Esophagus mucosa (tissue), 1 donor: ENCODE measurements at regions not wholly inside any gene's neighbourhood (a gene's known extent, or its start where the extent isn't known, plus 50 kb on each side); places are given as distances from the start of the nearest gene placed in this dataset.
"Not testable (repeated sequence)": the region's sequence is repeated elsewhere in the genome, so short reads cannot be mapped to it uniquely, and the experiment has no call there.

Experiments
- ATAC-seq: fragments of 200-7000 bp; cut with Tn5 transposase; one replicate; pipeline ENCODE4 v1.9.1; 2020
- donor health status: DM: yes; HTN: yes; CAD: no.

- ATAC-seq: no peak
Measured at GRCh38 chr6:112401083-112401482, 54.0 kb downstream of the RFPL4B start.

- ATAC-seq: no peak
Measured at GRCh38 chr6:112407101-112407590, 60.0 kb downstream of the RFPL4B start.

GRCh38 chr6:112408522-112408921, 61.4 kb downstream of the RFPL4B start:
- ATAC-seq: no peak

GRCh38 chr6:112409311-112409710, 62.2 kb downstream of the RFPL4B start:
- no peak for ATAC-seq

- no peak for ATAC-seq
Measured at GRCh38 chr6:112413780-112414179, 66.7 kb downstream of the RFPL4B start.

- ATAC-seq: no peak
Measured at GRCh38 chr6:112415366-112415765, 68.2 kb downstream of the RFPL4B start.

- no peak for ATAC-seq
Measured at GRCh38 chr6:112416866-112417265, 69.7 kb downstream of the RFPL4B start.

GRCh38 chr6:112427011-112427410, 79.9 kb downstream of the RFPL4B start:
- ATAC-seq: not testable (repeated sequence)

GRCh38 chr6:112427499-112427898, 80.4 kb downstream of the RFPL4B start:
- ATAC-seq: no peak

- no peak for ATAC-seq
Measured at GRCh38 chr6:112428477-112428876, 81.3 kb downstream of the RFPL4B start.

GRCh38 chr6:112429226-112429625, 82.1 kb downstream of the RFPL4B start:
- no peak for ATAC-seq

GRCh38 chr6:112431803-112432202, 84.7 kb downstream of the RFPL4B start:
- no peak for ATAC-seq

- ATAC-seq: no peak
Measured at GRCh38 chr6:112432853-112433252, 85.7 kb downstream of the RFPL4B start.

- ATAC-seq: no peak
Measured at GRCh38 chr6:112433457-112433856, 86.3 kb downstream of the RFPL4B start.

- ATAC-seq: no peak
Measured at GRCh38 chr6:112434896-112435435, 87.8 kb downstream of the RFPL4B start.

GRCh38 chr6:112437058-112437457, 89.9 kb downstream of the RFPL4B start:
- ATAC-seq: no peak

- ATAC-seq: no peak
Measured at GRCh38 chr6:112439010-112439409, 91.9 kb downstream of the RFPL4B start.

GRCh38 chr6:112439432-112439831, 92.3 kb downstream of the RFPL4B start:
- ATAC-seq: no peak

GRCh38 chr6:112441607-112442006, 94.5 kb downstream of the RFPL4B start:
- no peak for ATAC-seq

GRCh38 chr6:112443179-112444065, 96.3 kb downstream of the RFPL4B start:
- ATAC-seq: no peak

- ATAC-seq: not testable (repeated sequence)
Measured at GRCh38 chr6:112448786-112449185, 101.7 kb downstream of the RFPL4B start.

GRCh38 chr6:112450663-112451062, 103.5 kb downstream of the RFPL4B start:
- ATAC-seq: no peak

GRCh38 chr6:112457886-112458285, 110.8 kb downstream of the RFPL4B start:
- ATAC-seq: no peak

GRCh38 chr6:112459758-112460304, 112.7 kb downstream of the RFPL4B start:
- ATAC-seq: no peak
